Brain pericyte (primary cell): ENCODE measurements at regions not wholly inside any gene's neighbourhood (a gene's known extent, or its start where the extent isn't known, plus 50 kb on each side); places are given as distances from the start of the nearest gene placed in this dataset.

Experiments
- DNase-seq: peaks from one replicate; pipeline ENCODE4 v3.0.0-alpha.2; 2012; ENCODE audit warnings: low read depth, low spot score

DNA sequence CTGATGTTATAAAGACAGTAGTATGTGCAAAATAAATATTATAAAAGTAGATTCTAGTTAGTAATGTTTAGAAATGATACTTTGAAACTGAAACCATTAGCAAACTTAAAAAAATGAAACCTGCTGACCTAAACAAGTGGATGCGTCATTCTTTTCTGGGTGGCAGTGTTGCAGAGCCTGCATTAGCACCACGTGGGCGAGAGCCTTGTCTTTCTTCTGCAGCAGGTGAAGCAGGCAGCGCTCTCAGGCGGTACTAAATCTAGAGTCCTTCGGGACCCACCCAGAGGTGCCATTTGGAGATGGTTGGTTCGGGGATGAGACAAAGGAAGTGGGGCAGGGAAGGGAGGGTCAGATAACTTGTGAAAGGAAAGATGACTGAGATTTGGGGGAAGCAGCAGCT is 759.1 kb upstream of the IGFBP3 start:
- no peak for DNase-seq

DNA sequence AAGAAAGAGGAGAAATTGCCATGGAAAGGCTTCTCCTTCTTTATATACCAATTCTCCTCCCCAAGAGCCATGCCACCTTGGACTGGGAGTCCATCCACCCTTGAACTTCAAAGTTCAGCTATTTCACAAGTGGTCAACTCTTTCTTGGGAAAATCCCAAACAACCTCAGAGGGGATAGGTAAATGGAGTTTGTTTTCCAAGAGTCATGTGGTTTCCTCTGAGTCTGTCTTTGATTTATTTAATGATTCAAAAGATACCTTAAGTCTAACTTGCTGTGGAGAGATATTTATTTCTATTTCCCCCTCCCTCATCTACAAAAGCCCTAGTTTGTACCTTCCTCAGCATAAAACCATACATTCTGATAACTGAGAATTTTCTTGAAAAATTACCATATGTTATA is 758.6 kb upstream of the IGFBP3 start:
- no peak for DNase-seq

- no peak for DNase-seq
Measured at GRCh38 chr7:46678421-46678820, 757.3 kb upstream of the IGFBP3 start.

DNA sequence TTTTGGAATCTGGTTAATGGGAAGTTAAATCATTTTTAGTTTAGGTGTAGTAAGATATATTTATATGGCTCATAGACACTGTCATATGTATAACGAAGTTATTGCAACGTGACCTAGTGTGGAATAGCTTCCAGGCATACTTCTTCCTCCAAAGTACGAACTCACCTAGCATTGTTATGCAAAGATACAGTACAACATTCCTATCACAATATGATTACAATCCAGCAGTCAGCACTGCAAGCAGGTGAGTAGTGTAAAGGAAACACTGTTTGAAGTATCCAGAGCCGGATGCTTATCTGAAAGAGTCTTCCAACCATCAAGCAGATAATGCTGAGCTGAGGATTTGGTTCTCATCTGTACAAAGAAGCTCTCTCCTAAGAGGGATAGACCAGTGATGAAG is 754.4 kb upstream of the IGFBP3 start:
- DNase-seq = no peak

DNA sequence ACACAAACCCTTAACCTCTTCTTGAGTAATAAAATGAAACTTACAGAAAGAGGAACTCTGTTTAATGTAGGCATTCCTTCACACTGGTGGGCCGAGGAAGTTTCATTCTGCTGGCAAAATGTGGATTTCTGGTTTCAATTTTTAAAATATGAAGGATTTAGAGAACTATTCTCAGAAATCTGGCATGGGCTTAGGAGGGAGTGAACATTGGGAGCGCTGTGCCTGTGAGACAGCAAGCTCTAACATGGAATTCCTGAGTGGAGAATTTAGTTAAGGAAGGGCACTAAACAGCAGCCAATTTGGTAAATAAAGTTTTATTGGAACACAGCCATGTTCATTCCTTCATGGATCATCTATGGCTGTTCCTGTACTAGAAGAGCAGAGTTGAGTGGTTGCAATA is 751.8 kb upstream of the IGFBP3 start:
- DNase-seq = no peak

DNA sequence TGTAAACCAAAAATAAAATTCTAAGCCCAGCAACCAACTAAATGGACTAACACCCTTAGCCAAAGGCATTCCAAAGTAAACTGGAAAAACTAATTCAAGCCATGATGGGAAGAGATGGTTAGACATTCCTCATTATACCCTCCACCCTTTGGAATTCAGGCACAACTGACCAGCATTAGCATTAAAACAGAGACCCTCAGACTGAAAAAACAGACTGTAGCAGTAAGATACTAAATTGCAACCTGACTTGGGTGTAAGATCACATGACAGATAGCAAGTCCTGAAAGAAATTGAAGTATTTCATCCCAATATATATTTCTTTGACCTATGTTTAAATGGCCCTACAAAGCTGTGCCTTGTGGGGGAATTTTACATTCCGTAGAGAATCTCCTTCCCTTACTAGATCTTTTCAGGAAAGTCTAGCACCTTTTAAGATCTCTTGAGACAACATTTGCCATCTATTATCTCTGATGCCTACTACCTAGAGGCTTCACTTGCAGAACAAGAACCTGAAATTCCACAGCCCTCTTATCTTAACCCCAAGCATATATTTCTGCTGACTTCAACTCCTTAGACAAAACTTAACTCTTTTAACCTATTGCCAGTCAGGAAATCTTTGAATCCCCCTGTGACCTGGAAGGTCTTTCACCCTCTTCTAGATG is 750.2 kb upstream of the IGFBP3 start:
- no peak for DNase-seq

DNA sequence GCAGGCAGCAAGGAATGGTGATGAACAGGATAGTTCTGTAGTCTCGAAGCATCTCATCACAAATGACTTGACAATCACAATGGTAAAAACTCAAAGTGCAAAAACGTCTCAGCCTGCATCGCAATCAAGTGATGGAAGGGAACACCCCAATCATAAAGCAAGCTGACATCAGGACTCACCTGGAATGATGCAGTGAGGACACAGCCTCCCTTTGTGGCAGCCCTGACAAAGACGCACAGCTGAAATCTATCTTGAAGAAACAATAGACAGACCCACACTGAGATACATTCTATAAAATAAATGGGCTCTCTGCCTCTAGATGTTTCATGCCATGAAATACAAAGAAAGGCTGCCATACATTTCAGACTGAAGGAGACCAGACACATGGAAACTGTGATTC is 748.0 kb upstream of the IGFBP3 start:
- no peak for DNase-seq

DNA sequence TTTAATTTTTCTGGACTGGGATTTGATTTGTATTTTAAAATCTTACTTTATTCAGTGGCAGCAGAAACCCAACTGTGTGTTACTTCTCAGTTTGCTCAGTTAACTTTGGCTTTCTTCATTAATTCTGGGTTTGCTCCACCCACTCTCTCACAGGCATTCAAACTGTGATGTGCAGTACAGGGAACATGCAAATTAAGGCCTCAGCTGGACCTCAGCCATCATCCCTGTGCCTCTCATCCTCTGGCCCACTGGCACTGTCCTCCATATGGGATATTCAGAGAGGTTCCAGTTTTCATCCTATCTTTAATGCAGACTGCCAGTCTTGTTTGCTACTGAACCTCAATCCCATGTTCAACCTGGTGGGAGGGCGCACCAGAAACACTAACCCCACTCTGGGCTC is 743.4 kb upstream of the IGFBP3 start:
- DNase-seq = no peak

GRCh38 chr7:46663025-46663424 is 742.0 kb upstream of the IGFBP3 start:
- DNase-seq = no peak

DNA sequence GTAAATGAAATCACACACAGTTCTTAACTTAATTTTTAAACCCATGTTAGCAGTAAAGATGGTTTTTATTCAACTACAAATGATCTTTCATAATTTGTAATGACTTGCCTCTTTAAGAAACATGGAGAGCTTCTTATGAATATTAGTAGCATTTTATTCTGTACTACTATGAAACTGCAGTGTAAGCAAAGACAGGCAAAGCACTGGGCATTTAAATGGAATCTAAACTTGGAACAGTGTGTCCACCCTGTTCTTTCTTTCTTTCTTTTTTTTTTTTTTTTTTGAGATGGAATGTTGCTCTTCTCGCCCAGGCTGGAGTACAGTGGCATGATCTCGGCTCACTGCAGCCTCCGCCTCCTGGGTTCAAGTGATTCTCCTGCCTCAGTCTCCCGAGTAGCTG is 740.4 kb upstream of the IGFBP3 start:
- no peak for DNase-seq

DNA sequence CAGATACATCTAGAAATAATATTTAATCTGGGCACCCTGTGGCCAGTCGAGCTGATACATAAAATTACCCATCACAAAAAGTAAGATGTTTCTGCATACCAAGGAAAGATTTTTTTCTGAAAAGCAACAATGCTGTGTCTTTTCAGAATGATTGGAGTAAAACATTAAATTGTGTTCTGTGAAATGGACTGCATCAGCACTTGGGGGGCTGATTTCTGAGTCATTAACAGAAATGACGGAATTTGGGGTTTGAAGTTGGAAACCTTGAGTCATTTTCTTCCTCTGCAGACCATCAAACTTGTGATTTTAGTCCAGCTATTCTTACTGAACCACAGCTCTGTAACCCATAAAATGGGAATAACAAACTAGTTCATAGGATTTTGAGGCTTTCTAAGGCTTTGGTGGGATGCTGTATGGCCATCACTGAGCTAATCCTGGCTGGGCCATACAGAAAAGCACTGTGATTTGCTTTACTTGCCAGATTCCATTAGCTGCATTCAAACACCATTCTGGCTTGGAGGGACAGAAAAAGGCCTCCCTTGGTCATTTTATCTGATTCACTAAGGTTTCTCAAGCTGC is 739.4 kb upstream of the IGFBP3 start:
- no peak for DNase-seq

- no peak for DNase-seq
Measured at GRCh38 chr7:46658281-46658680, 737.2 kb upstream of the IGFBP3 start.

GRCh38 chr7:46654546-46655443 is 733.7 kb upstream of the IGFBP3 start:
- no peak for DNase-seq

DNA sequence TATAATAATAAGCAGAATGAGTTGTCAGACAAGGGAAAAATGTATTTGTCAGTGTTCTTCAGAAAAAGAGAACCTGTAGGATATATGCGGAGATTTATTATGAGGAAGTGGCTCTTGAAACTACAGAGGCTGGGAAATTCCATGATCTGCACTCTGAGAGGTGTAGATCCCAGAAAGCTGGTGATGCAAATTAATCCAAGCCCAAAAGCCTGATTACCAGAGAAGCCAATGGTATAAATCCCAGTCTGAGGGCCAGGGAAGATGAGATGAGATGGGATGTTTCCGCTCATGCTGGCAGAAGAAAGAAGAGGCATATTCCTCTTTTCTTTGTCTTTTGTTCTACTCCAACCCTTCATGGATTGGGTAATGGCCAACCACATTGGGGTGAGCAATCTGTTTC is 732.8 kb upstream of the IGFBP3 start:
- no peak for DNase-seq

- no peak for DNase-seq
Measured at GRCh38 chr7:46652317-46652716, 731.2 kb upstream of the IGFBP3 start.

GRCh38 chr7:46651561-46652088 is 730.6 kb upstream of the IGFBP3 start:
- DNase-seq = no peak

GRCh38 chr7:46651070-46651469 is 730.0 kb upstream of the IGFBP3 start:
- DNase-seq = no peak

DNA sequence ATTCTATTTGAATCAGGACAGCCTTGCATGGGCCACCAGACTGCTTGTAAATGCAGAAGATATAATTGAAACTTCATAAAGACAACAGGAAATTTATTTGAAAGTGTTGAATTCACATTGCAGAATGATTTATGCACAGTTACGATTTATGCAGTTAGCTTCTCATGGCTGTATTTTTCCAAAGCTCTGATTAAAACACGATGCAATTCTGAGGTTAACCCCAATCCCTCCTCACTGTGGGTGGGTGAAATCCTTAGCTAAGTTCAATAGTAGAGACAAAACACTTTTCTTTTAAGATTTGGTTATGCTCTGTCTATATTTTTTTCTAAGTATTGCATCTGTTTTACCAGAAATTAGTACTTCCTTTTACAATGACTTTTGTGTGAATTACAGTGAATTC is 728.8 kb upstream of the IGFBP3 start:
- no peak for DNase-seq

DNA sequence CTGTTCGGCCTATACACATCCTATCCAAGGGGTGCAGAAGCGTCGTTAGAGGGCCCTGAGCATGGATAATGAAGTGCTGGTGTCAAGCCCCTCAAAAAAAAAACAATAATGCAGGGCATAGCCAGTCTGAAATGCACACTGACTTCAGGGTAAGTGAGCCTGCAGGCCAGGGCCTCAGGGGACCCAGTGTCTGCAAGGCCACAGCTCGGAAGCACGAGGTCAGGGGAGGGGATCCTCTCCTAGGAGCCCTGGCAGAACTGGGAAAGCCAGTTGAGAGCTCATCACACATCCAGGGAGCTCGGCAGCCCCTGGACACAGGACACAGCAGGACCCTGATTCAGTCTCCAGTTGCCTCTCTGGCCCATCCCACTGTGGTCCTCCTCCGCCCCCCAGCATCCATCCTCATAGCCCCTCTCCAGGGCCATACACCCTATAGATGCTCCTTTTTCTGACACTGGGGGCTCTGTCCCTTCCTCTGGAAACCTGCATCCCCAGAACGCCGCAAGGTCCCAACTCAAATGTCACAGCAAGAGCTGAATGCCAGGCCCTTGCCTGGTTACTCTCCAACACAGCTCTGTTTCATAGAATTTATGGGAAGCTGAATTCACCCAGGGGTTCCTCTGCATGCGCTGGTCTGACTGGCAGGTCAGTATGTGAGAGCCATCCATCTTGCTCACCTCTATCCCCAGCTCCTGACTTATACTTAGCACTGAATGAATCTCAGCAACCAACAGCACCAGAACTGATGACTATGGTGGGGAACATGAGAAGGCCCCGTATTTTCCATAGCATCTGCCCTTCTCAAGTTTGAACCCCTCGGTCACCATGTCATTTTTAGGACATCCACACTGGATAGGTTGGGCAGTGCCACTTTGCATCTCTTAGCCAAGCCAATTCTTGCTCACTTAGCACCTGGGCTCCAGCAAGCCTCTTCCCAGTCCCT is 717.0 kb upstream of the IGFBP3 start:
- no peak for DNase-seq

DNA sequence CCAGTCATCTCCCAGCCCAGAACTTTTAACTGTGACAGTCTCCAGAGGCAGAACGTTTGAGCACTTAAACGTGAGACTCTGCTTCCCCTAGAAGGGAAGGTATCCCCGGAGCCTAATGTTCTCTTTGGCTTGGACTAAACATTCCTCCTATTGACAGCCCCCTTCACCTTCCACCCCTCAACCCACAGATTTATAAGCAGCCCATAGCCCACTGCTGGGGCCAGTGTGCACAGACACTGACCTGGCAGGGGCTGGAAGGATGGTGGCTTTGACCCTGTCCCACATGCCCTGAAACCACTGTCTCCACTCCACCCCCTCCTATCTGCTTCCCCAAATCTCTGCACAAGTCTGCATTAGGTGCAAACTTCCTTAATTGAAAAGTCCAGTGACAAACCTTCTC is 715.0 kb upstream of the IGFBP3 start:
- DNase-seq = no peak

DNA sequence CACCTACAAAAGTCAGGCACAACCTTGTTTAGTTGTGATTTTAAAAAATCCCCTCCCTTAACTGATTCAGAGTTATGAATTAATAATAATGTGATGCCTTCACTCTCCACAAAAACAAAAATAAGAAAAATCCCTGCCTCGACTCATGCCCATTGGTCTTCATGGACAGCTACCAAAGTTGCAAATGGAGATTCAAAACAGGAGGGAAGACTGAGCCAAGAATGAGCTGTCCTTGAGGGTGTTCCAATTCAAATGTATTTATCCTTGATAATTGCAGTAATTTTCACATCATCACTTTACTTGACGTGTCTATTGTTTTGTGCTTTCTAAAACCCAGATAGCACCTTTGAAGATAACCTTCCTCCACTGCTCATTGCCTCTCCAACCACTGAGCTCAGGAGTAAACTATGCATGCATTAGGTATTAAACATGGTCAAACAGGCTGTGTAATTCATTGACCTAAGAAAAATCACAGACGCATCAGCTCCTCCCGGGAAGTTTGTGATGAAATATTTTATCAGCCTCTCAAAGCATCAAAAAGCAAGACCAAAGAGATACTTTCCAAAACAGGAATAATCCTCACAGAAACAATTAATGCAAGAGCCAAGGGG is 712.7 kb upstream of the IGFBP3 start:
- no peak for DNase-seq
